ENCODE measurements at regions not wholly inside any gene's neighbourhood (a gene's known extent, or its start where the extent isn't known, plus 50 kb on each side); places are given as distances from the start of the nearest gene placed in this dataset.

DNA sequence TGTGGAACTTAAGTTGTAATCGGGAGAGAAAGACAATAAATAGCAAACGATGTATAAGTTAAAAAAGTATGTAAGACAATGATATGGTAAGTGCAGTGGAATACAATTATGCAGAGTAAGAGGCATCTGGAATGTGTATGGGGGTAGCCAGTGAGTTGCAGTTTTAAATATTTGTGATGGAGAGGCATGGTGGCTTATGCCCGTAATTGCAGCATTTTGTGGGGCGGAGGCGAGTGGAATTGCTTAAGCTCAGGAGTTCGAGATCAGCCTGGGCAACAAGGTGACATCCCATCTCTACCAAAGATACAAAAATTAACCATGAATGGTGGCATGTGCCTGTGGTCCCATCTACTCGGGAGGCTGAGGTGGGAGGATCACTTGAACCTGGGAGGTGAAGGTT lies 52.5 kb upstream of the WDFY3 start:
- FAIRE-seq: no peak
- H2AFZ ChIP-seq (ENCODE audit: low read depth, low read length): no peak overlapping the region
- no peaks in the 10 kb centered on the region for H3K27me3 ChIP-seq (ENCODE audit: control insufficient read depth in 2 of 2, insufficient read depth in 2 of 2, low read length in 2 of 2)
- CTCF ChIA-PET (ENCODE audit: low intra/inter-chr PET ratio): no interaction called here
- WGBS (ENCODE audit: insufficient coverage, low coverage, missing lambda C conversion rate): 1% methylated on average over 7 of the region's 7 CpGs
- H3K27ac ChIP-seq (ENCODE audit: extremely low read depth, low read depth, low read length): no peak overlapping the region
- in situ Hi-C loops (cut with MboI) (no loop called here), intact Hi-C loops (cut with micrococcal nuclease) (no loop called here)
- H3K36me3 ChIP-seq (ENCODE audit: control insufficient read depth, insufficient read depth, low read length): no peaks in the 10 kb centered on the region
- no peaks in the 10 kb centered on the region for H3K9me1 ChIP-seq (ENCODE audit: control insufficient read depth, insufficient read depth, low read length)
- POLR2A ChIA-PET: no interaction called here
- BruUV-seq (replicated peaks): no TSS peak
- no peaks in the 10 kb centered on the region for H4K20me1 ChIP-seq (replicated peaks; ENCODE audit: control insufficient read depth, insufficient read depth, low read length)
- no peaks in the 10 kb centered on the region for H3K79me2 ChIP-seq (ENCODE audit: control insufficient read depth, insufficient read depth, low read length)
- no peak for DNase-seq (ENCODE audit: extremely low read depth in 1 of 4, low spot score in 3 of 4)
- no peak overlapping the region for H3K4me2 ChIP-seq (ENCODE audit: insufficient read depth, low read length)
- H3K4me1 ChIP-seq (replicated peaks in 1 of 2; ENCODE audit: control insufficient read depth in 2 of 2, insufficient read depth in 2 of 2, low read length in 2 of 2): no peaks in the 10 kb centered on the region
- no peak overlapping the region for H3K9ac ChIP-seq (ENCODE audit: insufficient read depth in 1 of 2, low read depth in 2 of 2, low read length in 2 of 2)
- no peaks in the 10 kb centered on the region for H3K9me3 ChIP-seq (replicated peaks; ENCODE audit: control insufficient read depth, insufficient read depth, low read depth, low read length)
- ATAC-seq: no peak
- no peak overlapping the region for H3K4me3 ChIP-seq
- no peak for TF ChIP-seq PCBP2 (IDR thresholded peaks at IDR 0.05; ENCODE audit: low read depth, low read length, poor library complexity, severe bottlenecking)
- TF ChIP-seq MEF2D (tag; conservative IDR thresholded peaks at IDR 0.05; ENCODE audit: low read depth): no peak
- TF ChIP-seq ZSCAN32 (CRISPR knock-in tag; IDR thresholded peaks at IDR 0.05): no peak
- TF ChIP-seq, protein P1, sequence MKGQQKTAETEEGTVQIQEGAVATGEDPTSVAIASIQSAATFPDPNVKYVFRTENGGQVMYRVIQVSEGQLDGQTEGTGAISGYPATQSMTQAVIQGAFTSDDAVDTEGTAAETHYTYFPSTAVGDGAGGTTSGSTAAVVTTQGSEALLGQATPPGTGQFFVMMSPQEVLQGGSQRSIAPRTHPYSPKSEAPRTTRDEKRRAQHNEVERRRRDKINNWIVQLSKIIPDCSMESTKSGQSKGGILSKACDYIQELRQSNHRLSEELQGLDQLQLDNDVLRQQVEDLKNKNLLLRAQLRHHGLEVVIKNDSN (CRISPR knock-in tag; IDR thresholded peaks at IDR 0.05): no peak
- no peak for TF ChIP-seq POLR3A (IDR thresholded peaks at IDR 0.05; ENCODE audit: borderline replicate concordance, extremely low read depth, insufficient read depth, insufficient read length)
- TF ChIP-seq ZNF140 (CRISPR knock-in tag; IDR thresholded peaks at IDR 0.05): no peak
- TF ChIP-seq, protein P2, sequence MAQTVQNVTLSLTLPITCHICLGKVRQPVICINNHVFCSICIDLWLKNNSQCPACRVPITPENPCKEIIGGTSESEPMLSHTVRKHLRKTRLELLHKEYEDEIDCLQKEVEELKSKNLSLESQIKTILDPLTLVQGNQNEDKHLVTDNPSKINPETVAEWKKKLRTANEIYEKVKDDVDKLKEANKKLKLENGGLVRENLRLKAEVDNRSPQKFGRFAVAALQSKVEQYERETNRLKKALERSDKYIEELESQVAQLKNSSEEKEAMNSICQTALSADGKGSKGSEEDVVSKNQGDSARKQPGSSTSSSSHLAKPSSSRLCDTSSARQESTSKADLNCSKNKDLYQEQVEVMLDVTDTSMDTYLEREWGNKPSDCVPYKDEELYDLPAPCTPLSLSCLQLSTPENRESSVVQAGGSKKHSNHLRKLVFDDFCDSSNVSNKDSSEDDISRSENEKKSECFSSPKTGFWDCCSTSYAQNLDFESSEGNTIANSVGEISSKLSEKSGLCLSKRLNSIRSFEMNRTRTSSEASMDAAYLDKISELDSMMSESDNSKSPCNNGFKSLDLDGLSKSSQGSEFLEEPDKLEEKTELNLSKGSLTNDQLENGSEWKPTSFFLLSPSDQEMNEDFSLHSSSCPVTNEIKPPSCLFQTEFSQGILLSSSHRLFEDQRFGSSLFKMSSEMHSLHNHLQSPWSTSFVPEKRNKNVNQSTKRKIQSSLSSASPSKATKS (CRISPR knock-in tag; IDR thresholded peaks at IDR 0.05): no peak
- TF ChIP-seq MYNN (IDR thresholded peaks at IDR 0.05): no peak
- TF ChIP-seq MYNN (CRISPR knock-in tag; IDR thresholded peaks at IDR 0.05): no peak
- TF ChIP-seq ETV1 (tag; conservative IDR thresholded peaks at IDR 0.05; ENCODE audit: low read depth): no peak
- no peak for TF ChIP-seq RBM15 (IDR thresholded peaks at IDR 0.05; ENCODE audit: insufficient read depth, low read length)
- no peak for TF ChIP-seq NR2F6 (CRISPR knock-in tag; IDR thresholded peaks at IDR 0.05)
- no peak for TF ChIP-seq KDM4B (IDR thresholded peaks at IDR 0.05; ENCODE audit: borderline replicate concordance in 2 of 2, low read depth in 1 of 2)
- no peak for TF ChIP-seq KLF6 (CRISPR knock-in tag; IDR thresholded peaks at IDR 0.05; ENCODE audit: borderline replicate concordance)
- TF ChIP-seq, protein P3, sequence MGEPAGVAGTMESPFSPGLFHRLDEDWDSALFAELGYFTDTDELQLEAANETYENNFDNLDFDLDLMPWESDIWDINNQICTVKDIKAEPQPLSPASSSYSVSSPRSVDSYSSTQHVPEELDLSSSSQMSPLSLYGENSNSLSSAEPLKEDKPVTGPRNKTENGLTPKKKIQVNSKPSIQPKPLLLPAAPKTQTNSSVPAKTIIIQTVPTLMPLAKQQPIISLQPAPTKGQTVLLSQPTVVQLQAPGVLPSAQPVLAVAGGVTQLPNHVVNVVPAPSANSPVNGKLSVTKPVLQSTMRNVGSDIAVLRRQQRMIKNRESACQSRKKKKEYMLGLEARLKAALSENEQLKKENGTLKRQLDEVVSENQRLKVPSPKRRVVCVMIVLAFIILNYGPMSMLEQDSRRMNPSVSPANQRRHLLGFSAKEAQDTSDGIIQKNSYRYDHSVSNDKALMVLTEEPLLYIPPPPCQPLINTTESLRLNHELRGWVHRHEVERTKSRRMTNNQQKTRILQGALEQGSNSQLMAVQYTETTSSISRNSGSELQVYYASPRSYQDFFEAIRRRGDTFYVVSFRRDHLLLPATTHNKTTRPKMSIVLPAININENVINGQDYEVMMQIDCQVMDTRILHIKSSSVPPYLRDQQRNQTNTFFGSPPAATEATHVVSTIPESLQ (CRISPR knock-in tag; IDR thresholded peaks at IDR 0.05): no peak
- TF ChIP-seq ZNF212 (CRISPR knock-in tag; IDR thresholded peaks at IDR 0.05): no peak
- TF ChIP-seq, protein P4, sequence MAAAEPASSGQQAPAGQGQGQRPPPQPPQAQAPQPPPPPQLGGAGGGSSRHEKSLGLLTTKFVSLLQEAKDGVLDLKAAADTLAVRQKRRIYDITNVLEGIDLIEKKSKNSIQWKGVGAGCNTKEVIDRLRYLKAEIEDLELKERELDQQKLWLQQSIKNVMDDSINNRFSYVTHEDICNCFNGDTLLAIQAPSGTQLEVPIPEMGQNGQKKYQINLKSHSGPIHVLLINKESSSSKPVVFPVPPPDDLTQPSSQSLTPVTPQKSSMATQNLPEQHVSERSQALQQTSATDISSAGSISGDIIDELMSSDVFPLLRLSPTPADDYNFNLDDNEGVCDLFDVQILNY (CRISPR knock-in tag; IDR thresholded peaks at IDR 0.05): no peak
- no peak for TF ChIP-seq ERF (CRISPR knock-in tag; IDR thresholded peaks at IDR 0.05)
- TF ChIP-seq KDM1A (IDR thresholded peaks at IDR 0.05): no peak

Measured in K562 (cell line).